Adrenal gland (tissue), 5 donors: ENCODE measurements at regions not wholly inside any gene's neighbourhood (a gene's known extent, or its start where the extent isn't known, plus 50 kb on each side); places are given as distances from the start of the nearest gene placed in this dataset.

Source experiments
- POLR2A ChIP-seq, 2 donors: fragments of 450-650 bp; IDR thresholded peaks; one replicate each; pipeline ENCODE4 v1.6.1; 2017; ENCODE audit warnings: antibody characterized with exemption in 2 of 2, mild to moderate bottlenecking in 2 of 2, moderate library complexity in 1 of 2
- TF ChIP-seq, protein P1 (sequence below), 6 experiments: fragments of 450-650 bp in 4 of 6; fragments of 200-600 bp in 2 of 6; sonication (generic) in 1 of 6; IDR thresholded peaks; 1 replicate in 5 of 6; 2 replicates in 1 of 6; pipeline versions ENCODE4 v1.5.1 to v1.8.0; 2016 to 2021; ENCODE audit warnings: antibody characterized with exemption in 6 of 6, mild to moderate bottlenecking in 2 of 6, moderate library complexity in 1 of 6
- donor health status: DM: no; HTN: no; CAD: no.

DNA sequence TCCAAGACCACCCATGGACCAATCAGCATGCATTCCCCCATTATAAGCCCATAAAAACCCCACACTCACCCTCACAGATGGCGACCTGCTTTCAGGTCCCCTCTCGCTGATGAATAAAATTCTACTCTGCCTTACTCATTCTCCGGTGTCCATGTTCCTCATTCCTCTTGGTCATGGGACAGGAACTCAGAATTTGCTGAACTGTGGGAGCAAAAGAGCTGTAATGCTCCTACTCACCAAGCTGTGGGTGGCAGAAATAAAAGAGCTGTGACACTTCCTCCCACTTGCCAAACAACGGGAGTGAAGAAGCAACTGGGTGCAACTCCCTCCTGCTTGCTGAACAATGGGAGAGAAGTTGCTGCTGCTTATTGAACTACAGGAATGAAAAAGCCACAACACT lies 168.5 kb upstream of the PCDH18 start:
- TF ChIP-seq POLR2A (IDR thresholded peaks at IDR 0.05): no peak
- TF ChIP-seq, protein P1, sequence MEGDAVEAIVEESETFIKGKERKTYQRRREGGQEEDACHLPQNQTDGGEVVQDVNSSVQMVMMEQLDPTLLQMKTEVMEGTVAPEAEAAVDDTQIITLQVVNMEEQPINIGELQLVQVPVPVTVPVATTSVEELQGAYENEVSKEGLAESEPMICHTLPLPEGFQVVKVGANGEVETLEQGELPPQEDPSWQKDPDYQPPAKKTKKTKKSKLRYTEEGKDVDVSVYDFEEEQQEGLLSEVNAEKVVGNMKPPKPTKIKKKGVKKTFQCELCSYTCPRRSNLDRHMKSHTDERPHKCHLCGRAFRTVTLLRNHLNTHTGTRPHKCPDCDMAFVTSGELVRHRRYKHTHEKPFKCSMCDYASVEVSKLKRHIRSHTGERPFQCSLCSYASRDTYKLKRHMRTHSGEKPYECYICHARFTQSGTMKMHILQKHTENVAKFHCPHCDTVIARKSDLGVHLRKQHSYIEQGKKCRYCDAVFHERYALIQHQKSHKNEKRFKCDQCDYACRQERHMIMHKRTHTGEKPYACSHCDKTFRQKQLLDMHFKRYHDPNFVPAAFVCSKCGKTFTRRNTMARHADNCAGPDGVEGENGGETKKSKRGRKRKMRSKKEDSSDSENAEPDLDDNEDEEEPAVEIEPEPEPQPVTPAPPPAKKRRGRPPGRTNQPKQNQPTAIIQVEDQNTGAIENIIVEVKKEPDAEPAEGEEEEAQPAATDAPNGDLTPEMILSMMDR (IDR thresholded peaks at IDR 0.05): no peak
